Skeletal muscle satellite cell (primary cell): ENCODE measurements at regions not wholly inside any gene's neighbourhood (a gene's known extent, or its start where the extent isn't known, plus 50 kb on each side); places are given as distances from the start of the nearest gene placed in this dataset.

Experiments used
- H3K27me3 ChIP-seq: 2 replicates; pipeline ENCODE4 v1.7.0; 2013; ENCODE audit warnings: low read length; ENCODE audit not compliant: control insufficient read depth, insufficient read depth
- H3K36me3 ChIP-seq: 2 replicates; pipeline ENCODE4 v1.7.0; 2013; ENCODE audit warnings: mild to moderate bottlenecking, control low read depth, low read length; ENCODE audit not compliant: insufficient read depth
- H3K4me1 ChIP-seq: 2 replicates; pipeline ENCODE4 v1.7.0; 2013; ENCODE audit warnings: low read length; ENCODE audit not compliant: control insufficient read depth, insufficient read depth
- H3K4me2 ChIP-seq: 2 replicates; pipeline ENCODE4 v1.7.0; 2013; ENCODE audit warnings: mild to moderate bottlenecking, low read length
- H3K4me3 ChIP-seq: 2 replicates; pipeline ENCODE4 v1.7.0; 2013; ENCODE audit warnings: low read length
- H3K9ac ChIP-seq: 2 replicates; pipeline ENCODE4 v1.7.0; 2013; ENCODE audit warnings: mild to moderate bottlenecking, low read depth, low read length, moderate library complexity
- H3K9me3 ChIP-seq: replicated peaks from 2 replicates; pipeline ENCODE4 v1.7.0; 2013; ENCODE audit warnings: mild to moderate bottlenecking, control low read depth, low read length

GRCh38 chr2:122500316-122501105 is 745.1 kb downstream of the TSN start:
- Histone ChIP-seq H3K27me3 (no peaks in the 10 kb centered on the region), H3K4me3 (no peak overlapping the region), H3K9ac (no peak overlapping the region), H3K4me1 (no peaks in the 10 kb centered on the region), H3K9me3 (no peaks in the 10 kb centered on the region), H3K4me2 (no peak overlapping the region), H3K36me3 (no peaks in the 10 kb centered on the region)

- no peaks in the 10 kb centered on the region for H3K9me3 ChIP-seq
- no peak overlapping the region for H3K4me3 ChIP-seq
- H3K4me1 ChIP-seq = no peaks in the 10 kb centered on the region
- H3K9ac ChIP-seq = no peak overlapping the region
- no peaks in the 10 kb centered on the region for H3K36me3 ChIP-seq
- H3K4me2 ChIP-seq = no peak overlapping the region
- no peaks in the 10 kb centered on the region for H3K27me3 ChIP-seq
Measured at GRCh38 chr2:122506620-122507019, 751.2 kb downstream of the TSN start.

GRCh38 chr2:122507261-122507660 is 751.8 kb downstream of the TSN start:
- no peaks in the 10 kb centered on the region for H3K36me3 ChIP-seq
- no peaks in the 10 kb centered on the region for H3K27me3 ChIP-seq
- no peak overlapping the region for H3K9ac ChIP-seq
- H3K4me1 ChIP-seq = no peaks in the 10 kb centered on the region
- H3K4me3 ChIP-seq = no peak overlapping the region
- H3K9me3 ChIP-seq = no peaks in the 10 kb centered on the region
- no peak overlapping the region for H3K4me2 ChIP-seq

DNA sequence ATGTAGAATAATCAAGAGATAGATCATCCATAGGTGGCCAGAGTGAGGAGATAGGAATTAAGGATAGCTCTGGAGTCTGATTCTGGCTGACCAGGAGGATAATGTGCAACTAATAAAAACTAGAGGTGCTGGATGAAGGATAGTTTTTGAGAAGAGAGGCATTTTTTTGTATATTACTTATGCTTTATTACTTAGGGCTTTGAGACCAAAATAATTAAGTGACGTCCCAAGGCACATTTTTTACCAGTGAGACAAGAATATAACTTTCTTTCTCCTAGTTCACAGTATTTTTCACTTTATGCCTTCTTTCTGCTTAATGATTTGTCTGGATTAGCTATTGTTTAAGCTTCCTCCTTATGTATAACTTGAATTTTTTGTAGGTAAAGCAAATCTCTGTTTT is 756.6 kb downstream of the TSN start:
- Histone ChIP-seq H3K4me3 (no peak overlapping the region), H3K4me1 (no peaks in the 10 kb centered on the region), H3K27me3 (no peaks in the 10 kb centered on the region), H3K4me2 (no peak overlapping the region), H3K36me3 (no peaks in the 10 kb centered on the region), H3K9me3 (no peaks in the 10 kb centered on the region), H3K9ac (no peak overlapping the region)

- Histone ChIP-seq H3K4me2 (no peak overlapping the region), H3K9ac (no peak overlapping the region), H3K4me1 (no peaks in the 10 kb centered on the region), H3K27me3 (no peaks in the 10 kb centered on the region), H3K36me3 (no peaks in the 10 kb centered on the region), H3K9me3 (no peaks in the 10 kb centered on the region), H3K4me3 (no peak overlapping the region)
Measured at GRCh38 chr2:122514451-122514996, 759.1 kb downstream of the TSN start.

GRCh38 chr2:122515731-122516290 is 760.4 kb downstream of the TSN start:
- Histone ChIP-seq H3K4me1 (no peaks in the 10 kb centered on the region), H3K36me3 (no peaks in the 10 kb centered on the region)

GRCh38 chr2:122516775-122517174 is 761.3 kb downstream of the TSN start:
- H3K27me3 ChIP-seq = no peaks in the 10 kb centered on the region
- H3K36me3 ChIP-seq = no peaks in the 10 kb centered on the region
- no peak overlapping the region for H3K9ac ChIP-seq
- H3K4me2 ChIP-seq = no peak overlapping the region
- H3K4me1 ChIP-seq = no peaks in the 10 kb centered on the region
- no peak overlapping the region for H3K4me3 ChIP-seq
- no peaks in the 10 kb centered on the region for H3K9me3 ChIP-seq

More at GRCh38 chr2:122515731-122516290, 760.4 kb downstream of the TSN start:
- Histone ChIP-seq H3K9ac (no peak overlapping the region), H3K4me2 (no peak overlapping the region), H3K4me3 (no peak overlapping the region), H3K27me3 (no peaks in the 10 kb centered on the region), H3K9me3 (no peaks in the 10 kb centered on the region)

GRCh38 chr2:122519366-122519765 is 763.9 kb downstream of the TSN start:
- no peak overlapping the region for H3K4me2 ChIP-seq
- no peak overlapping the region for H3K9ac ChIP-seq
- H3K36me3 ChIP-seq = no peaks in the 10 kb centered on the region
- no peaks in the 10 kb centered on the region for H3K4me1 ChIP-seq
- H3K4me3 ChIP-seq = no peak overlapping the region
- no peaks in the 10 kb centered on the region for H3K27me3 ChIP-seq
- H3K9me3 ChIP-seq = no peaks in the 10 kb centered on the region

DNA sequence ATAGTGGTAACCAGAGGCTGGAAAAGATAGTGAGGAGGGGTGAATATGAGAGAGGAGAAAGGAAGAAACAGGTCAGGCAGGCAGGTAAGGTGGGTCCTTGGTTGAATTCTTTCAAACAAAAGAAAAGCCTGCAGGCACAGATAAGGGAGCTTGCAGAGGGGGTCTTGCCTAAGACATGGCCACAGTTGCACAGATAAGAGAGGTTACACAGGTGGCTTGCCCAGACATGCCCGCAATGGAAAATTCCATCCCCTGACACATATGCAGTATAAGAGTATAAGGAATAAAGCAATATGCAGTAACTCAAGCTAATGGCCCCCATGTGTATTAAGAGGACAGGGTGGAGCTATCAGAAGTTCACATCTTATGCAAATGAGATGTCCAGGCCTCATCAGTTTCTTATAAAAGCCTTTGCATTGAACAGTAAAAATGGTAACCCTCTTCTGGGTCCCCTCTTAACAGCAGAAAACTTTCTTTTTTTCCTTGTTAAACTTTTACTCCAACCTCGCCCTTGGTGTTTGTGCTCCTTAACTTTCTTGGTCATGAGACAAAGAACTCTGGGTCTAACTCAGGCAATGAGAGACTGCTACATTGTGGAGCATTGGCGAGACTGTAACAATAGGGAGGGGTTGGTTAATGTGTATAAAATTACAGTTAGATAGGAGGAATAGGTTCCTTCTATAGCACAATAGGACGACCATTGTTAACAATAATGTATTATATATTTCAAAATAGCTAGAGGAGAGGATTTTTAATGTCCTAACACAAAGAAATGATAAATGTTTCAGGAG is 764.6 kb downstream of the TSN start:
- H3K4me1 ChIP-seq = no peaks in the 10 kb centered on the region
- H3K9me3 ChIP-seq = no peaks in the 10 kb centered on the region
- no peak overlapping the region for H3K4me3 ChIP-seq
- no peaks in the 10 kb centered on the region for H3K27me3 ChIP-seq
- no peak overlapping the region for H3K4me2 ChIP-seq
- no peak overlapping the region for H3K9ac ChIP-seq
- H3K36me3 ChIP-seq = no peaks in the 10 kb centered on the region

DNA sequence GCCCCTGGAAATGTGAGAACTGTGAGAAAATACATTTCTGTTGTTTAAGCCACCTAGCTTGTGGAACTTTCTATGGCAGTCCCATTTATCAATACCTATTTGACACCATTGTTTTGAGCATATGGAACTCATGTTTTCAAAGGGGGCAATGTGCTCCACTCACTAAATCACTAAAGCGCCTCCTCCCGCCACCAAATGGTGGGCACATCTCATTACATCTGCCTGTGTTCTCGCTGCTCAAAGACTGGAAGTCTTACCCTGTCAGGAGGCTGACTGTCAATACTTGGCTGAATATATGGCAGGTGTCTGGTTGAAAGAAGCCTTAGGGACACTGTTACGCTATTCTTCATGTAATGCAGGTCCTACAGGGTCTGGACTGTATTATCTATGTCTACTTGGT is 767.7 kb downstream of the TSN start:
- no peak overlapping the region for H3K9ac ChIP-seq
- no peaks in the 10 kb centered on the region for H3K36me3 ChIP-seq
- H3K4me3 ChIP-seq = no peak overlapping the region
- H3K9me3 ChIP-seq = no peaks in the 10 kb centered on the region
- H3K4me2 ChIP-seq = no peak overlapping the region
- H3K27me3 ChIP-seq = no peaks in the 10 kb centered on the region
- no peaks in the 10 kb centered on the region for H3K4me1 ChIP-seq

DNA sequence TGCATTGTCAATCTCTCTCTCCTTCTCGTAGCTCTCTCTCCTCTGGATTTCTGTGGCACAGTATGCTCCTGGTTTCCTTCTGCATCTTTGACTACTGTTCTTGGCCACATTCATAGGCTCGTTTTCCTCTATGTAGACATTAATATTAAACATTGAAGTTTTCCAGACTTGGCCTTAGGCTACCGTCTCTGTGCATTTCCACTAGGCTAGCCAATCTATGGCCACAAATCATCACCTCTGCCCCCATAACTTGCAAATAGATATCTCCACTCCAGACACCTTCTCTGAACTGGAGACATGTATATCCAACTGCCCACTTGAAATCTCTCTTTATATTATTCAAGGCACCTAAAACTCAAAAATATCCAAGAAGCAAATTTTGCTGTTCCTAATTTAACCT is 768.5 kb downstream of the TSN start:
- H3K4me3 ChIP-seq = no peak overlapping the region
- H3K9ac ChIP-seq = no peak overlapping the region
- H3K27me3 ChIP-seq = no peaks in the 10 kb centered on the region
- no peaks in the 10 kb centered on the region for H3K9me3 ChIP-seq
- no peaks in the 10 kb centered on the region for H3K4me1 ChIP-seq
- no peaks in the 10 kb centered on the region for H3K36me3 ChIP-seq
- no peak overlapping the region for H3K4me2 ChIP-seq
